CD8-positive, alpha-beta memory T cell (primary cell): ENCODE measurements at regions not wholly inside any gene's neighbourhood (a gene's known extent, or its start where the extent isn't known, plus 50 kb on each side); places are given as distances from the start of the nearest gene placed in this dataset.

Experiments
- CTCF ChIA-PET: fragments of 350-600 bp; sonication (Branson Sonifier 250); formaldehyde crosslinking; loops from one replicate; lab custom pipeline; 2021; ENCODE audit warnings: antibody characterized with exemption; lab: Charles Lee
- POLR2A ChIA-PET: fragments of 350-600 bp; sonication (Branson Sonifier 250); formaldehyde crosslinking; loops from one replicate; lab custom pipeline; 2021; ENCODE audit warnings: antibody characterized with exemption; lab: Charles Lee
- DNase-seq, 5 donors: peaks; one replicate each; pipeline versions ENCODE4 v3.0.0 to v3.0.0-alpha.2; 2020 to 2022; ENCODE audit warnings: mixed read lengths in 1 of 5
- H3K27ac ChIP-seq: one replicate; pipeline ENCODE4 v1.7.0; 2013; ENCODE audit warnings: low read depth, mild to moderate bottlenecking, low read length, moderate library complexity
- H3K27me3 ChIP-seq: 2 replicates; pipeline ENCODE4 v1.7.0; 2013; ENCODE audit warnings: low read length, mild to moderate bottlenecking; ENCODE audit not compliant: insufficient read depth, poor library complexity, severe bottlenecking
- H3K36me3 ChIP-seq: 2 replicates; pipeline ENCODE4 v1.7.0; 2013; ENCODE audit warnings: mild to moderate bottlenecking, low read length, moderate library complexity; ENCODE audit not compliant: insufficient read depth
- H3K4me1 ChIP-seq: 2 replicates; pipeline ENCODE4 v1.7.0; 2013; ENCODE audit warnings: mild to moderate bottlenecking, low read length, moderate library complexity; ENCODE audit not compliant: insufficient read depth
- H3K4me3 ChIP-seq: 2 replicates; pipeline ENCODE4 v1.7.0; 2013; ENCODE audit warnings: mild to moderate bottlenecking, low read length
- H3K9me3 ChIP-seq: 2 replicates; pipeline ENCODE4 v1.7.0; 2013; ENCODE audit warnings: mild to moderate bottlenecking, low read length
- H3K27ac Mint-ChIP-seq, 8 donors: one replicate each; pipeline ENCODE4 v1.8.0; 2020 to 2021; ENCODE audit warnings: mixed read lengths in 8 of 8, mild to moderate bottlenecking in 6 of 8, inconsistent platforms in 3 of 8, moderate library complexity in 3 of 8
- H3K27me3 Mint-ChIP-seq, 2 donors: one replicate each; pipeline ENCODE4 v1.8.0; 2020 to 2021; ENCODE audit warnings: mixed read lengths in 2 of 2, mild to moderate bottlenecking in 1 of 2, moderate library complexity in 1 of 2
- H3K36me3 Mint-ChIP-seq, 3 donors: one replicate each; pipeline ENCODE4 v1.8.0; 2020 to 2021; ENCODE audit warnings: mixed read lengths in 3 of 3, inconsistent platforms in 1 of 3, mild to moderate bottlenecking in 1 of 3
- H3K4me1 Mint-ChIP-seq, 3 donors: one replicate each; pipeline ENCODE4 v1.8.0; 2020 to 2021; ENCODE audit warnings: mixed read lengths in 3 of 3, inconsistent platforms in 1 of 3, mild to moderate bottlenecking in 1 of 3
- H3K4me3 Mint-ChIP-seq, 7 donors: one replicate each; pipeline ENCODE4 v1.8.0; 2020 to 2021; ENCODE audit warnings: mixed read lengths in 7 of 7, mild to moderate bottlenecking in 6 of 7, moderate library complexity in 4 of 7, inconsistent platforms in 2 of 7
- H3K9me3 Mint-ChIP-seq, 5 donors: one replicate each; pipeline ENCODE4 v1.8.0; 2020 to 2022; ENCODE audit warnings: mixed read lengths in 5 of 5, mild to moderate bottlenecking in 3 of 5, moderate library complexity in 2 of 5, inconsistent platforms in 1 of 5

DNA sequence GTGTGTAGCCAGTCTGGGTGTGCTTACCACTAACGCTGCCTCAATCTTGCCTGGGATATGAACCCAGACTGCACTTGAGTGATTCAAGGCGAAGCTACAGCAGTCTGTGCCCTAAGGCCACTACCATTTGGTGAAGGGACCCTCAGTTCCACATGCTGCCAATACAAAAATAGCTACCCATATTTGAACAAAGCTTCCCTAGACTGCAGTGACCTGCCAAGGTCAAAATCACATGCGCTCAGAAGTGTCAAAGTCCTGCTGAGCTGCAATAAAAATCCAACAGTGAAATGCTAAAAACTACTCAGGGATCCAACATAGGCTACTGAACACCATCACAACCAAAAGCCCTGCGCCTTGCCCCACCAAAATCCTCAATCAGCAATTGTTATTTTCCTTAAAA lies 472.3 kb upstream of the VSTM2A start:
- Histone ChIP-seq H3K4me3 (no peak overlapping the region), H3K9me3 (no peaks in the 10 kb centered on the region), H3K4me1 (no peaks in the 10 kb centered on the region), H3K36me3 (no peaks in the 10 kb centered on the region), H3K27ac (no peak overlapping the region), H3K27me3 (no peaks in the 10 kb centered on the region)
- H3K4me3 Mint-ChIP-seq, result no peak overlapping the region
- H3K27me3 Mint-ChIP-seq, result no peaks in the 10 kb centered on the region
- H3K27ac Mint-ChIP-seq, result no peak overlapping the region
- no peaks in the 10 kb centered on the region for H3K36me3 Mint-ChIP-seq
- no peaks in the 10 kb centered on the region for H3K4me1 Mint-ChIP-seq
- ChIA-PET POLR2A (no interaction called here), CTCF (no interaction called here)
- DNase-seq, result no peak
- peaks cover 4 to 21% (median 10%) of the 10 kb centered on the region in 5 donors for H3K9me3 Mint-ChIP-seq

DNA sequence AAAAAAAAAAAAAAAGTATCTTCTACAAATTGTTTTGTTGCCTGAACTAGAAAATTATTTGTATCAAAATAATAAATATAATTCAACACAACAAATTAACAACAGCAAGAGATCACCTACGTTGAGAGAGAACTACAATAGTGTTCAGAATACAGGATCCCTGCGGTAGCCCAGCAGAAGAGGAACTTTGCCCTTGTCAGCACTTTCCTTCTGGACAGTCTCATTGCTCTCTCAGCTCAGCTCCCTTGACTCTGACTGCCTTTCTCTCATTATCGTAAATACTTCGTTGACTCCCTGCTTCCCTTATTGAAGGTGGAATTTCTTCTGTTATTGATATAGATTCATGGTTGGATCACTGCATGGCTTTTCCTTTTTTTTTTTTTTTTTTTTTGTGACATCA lies 469.5 kb upstream of the VSTM2A start:
- Mint-ChIP-seq H3K4me3 (no peak overlapping the region), H3K4me1 (no peaks in the 10 kb centered on the region), H3K36me3 (no peaks in the 10 kb centered on the region), H3K27me3 (no peaks in the 10 kb centered on the region), H3K9me3 (peaks cover 0 to 26% (median 9%) of the 10 kb centered on the region in 5 donors), H3K27ac (no peak overlapping the region)
- ChIA-PET CTCF (no interaction called here), POLR2A (no interaction called here)
- no peaks in the 10 kb centered on the region for H3K4me1 ChIP-seq
- H3K4me3 ChIP-seq, result no peak overlapping the region
- no peak for DNase-seq
- H3K36me3 ChIP-seq, result no peaks in the 10 kb centered on the region
- H3K27ac ChIP-seq, result no peak overlapping the region
- no peaks in the 10 kb centered on the region for H3K27me3 ChIP-seq
- no peaks in the 10 kb centered on the region for H3K9me3 ChIP-seq

DNA sequence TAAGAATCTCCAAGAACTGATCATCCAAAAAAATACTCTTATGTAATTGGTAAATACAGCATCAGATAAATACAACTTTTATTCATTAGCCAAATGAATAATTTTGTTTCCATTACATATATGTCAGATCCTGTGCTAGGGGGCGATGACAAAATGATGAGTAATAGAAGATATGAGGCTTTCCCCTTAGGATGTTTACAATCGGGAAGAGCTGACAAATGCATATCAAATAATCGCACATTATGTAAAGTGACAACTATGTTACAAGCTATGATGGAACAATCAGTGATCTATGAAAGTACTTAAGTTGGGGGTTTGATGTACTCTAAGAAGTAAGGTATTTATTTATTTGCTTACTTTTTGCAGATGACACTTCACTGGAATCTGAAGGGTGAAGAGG lies 465.6 kb upstream of the VSTM2A start:
- no peaks in the 10 kb centered on the region for H3K36me3 ChIP-seq
- H3K9me3 ChIP-seq, result no peaks in the 10 kb centered on the region
- Mint-ChIP-seq H3K27ac (no peak overlapping the region), H3K4me3 (no peak overlapping the region), H3K27me3 (no peaks in the 10 kb centered on the region), H3K36me3 (no peaks in the 10 kb centered on the region), H3K4me1 (no peaks in the 10 kb centered on the region), H3K9me3 (peaks cover 7 to 20% (median 15%) of the 10 kb centered on the region in 5 donors)
- no peak for DNase-seq
- H3K27me3 ChIP-seq, result no peaks in the 10 kb centered on the region
- no peaks in the 10 kb centered on the region for H3K4me1 ChIP-seq
- POLR2A ChIA-PET, result no interaction called here
- no peak overlapping the region for H3K27ac ChIP-seq
- no peak overlapping the region for H3K4me3 ChIP-seq
- CTCF ChIA-PET, result no interaction called here

DNA sequence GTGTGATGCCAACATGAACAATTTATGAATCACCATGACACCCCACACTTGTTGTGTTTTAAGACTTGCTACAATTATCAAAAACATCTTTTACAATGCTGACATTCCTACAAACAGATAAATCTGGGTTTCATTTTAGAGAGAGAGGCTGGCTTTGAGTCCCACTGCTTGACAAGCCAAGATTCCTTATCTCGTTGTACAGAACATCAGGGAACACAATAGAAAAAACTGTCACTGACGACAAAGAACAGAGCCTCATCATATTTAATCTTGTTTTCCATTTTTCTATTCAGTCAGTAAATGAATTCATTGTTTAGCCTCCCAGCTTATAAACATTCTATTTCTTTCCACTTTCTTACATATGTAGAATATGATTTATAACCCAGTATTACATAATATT lies 461.6 kb upstream of the VSTM2A start:
- POLR2A ChIA-PET, result no interaction called here
- Histone ChIP-seq H3K36me3 (no peaks in the 10 kb centered on the region), H3K27me3 (no peaks in the 10 kb centered on the region), H3K27ac (no peak overlapping the region), H3K4me3 (no peak overlapping the region), H3K9me3 (no peaks in the 10 kb centered on the region), H3K4me1 (no peaks in the 10 kb centered on the region)
- no peaks in the 10 kb centered on the region for H3K27me3 Mint-ChIP-seq
- DNase-seq, result no peak
- CTCF ChIA-PET, result no interaction called here
- no peak overlapping the region for H3K4me3 Mint-ChIP-seq
- no peaks in the 10 kb centered on the region for H3K4me1 Mint-ChIP-seq
- H3K9me3 Mint-ChIP-seq, result peaks cover 6 to 24% (median 12%) of the 10 kb centered on the region in 5 donors
- H3K36me3 Mint-ChIP-seq, result no peaks in the 10 kb centered on the region
- H3K27ac Mint-ChIP-seq, result no peak overlapping the region

DNA sequence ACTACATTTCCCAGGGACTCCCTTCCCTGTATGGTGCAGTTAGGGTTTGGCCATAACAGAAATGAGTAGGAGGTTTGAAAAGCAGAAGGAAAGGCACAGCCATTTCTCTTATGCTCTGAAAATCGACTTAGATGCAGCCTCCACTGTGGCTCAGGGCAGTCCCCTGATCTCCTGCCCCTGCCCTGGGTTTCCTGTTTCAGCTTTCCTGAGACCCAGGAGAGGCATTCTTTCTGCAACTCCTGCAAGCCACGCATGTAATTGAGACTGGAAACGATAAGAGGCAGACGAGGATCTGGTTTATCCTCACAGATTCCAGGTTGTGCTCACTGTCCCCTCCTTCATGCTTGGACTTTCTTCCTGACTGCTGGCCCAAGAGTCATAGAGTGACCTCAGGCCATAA lies 461.2 kb upstream of the VSTM2A start:
- peaks cover 6 to 24% (median 14%) of the 10 kb centered on the region in 5 donors for H3K9me3 Mint-ChIP-seq
- ChIA-PET POLR2A (no interaction called here), CTCF (no interaction called here)
- Histone ChIP-seq H3K9me3 (no peaks in the 10 kb centered on the region), H3K4me3 (no peak overlapping the region), H3K27ac (no peak overlapping the region), H3K27me3 (no peaks in the 10 kb centered on the region), H3K36me3 (no peaks in the 10 kb centered on the region), H3K4me1 (no peaks in the 10 kb centered on the region)
- no peak overlapping the region for H3K27ac Mint-ChIP-seq
- no peak for DNase-seq
- no peaks in the 10 kb centered on the region for H3K36me3 Mint-ChIP-seq
- H3K4me3 Mint-ChIP-seq, result no peak overlapping the region
- no peaks in the 10 kb centered on the region for H3K4me1 Mint-ChIP-seq
- no peaks in the 10 kb centered on the region for H3K27me3 Mint-ChIP-seq

DNA sequence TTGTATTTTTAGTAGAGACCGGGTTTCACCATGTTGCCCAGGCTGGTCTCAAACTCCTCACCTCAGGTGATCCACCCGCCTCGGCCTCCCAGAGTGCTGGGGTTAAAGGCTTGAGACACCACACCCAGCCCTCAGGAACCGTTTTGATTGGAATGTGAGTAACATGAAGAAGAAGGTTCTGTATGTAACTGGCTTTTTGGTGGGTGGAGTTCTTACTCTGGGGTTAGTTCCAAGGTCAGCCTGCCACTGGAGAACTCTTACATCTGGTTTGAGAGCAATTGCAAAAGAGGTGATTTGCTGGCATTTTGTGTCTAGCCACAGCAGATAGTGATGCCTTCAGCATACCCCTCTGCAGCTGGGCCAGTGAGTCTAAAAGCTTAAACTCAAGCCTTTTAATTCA lies 457.8 kb upstream of the VSTM2A start:
- no peaks in the 10 kb centered on the region for H3K4me1 ChIP-seq
- CTCF ChIA-PET, result no interaction called here
- no peak for DNase-seq
- Mint-ChIP-seq H3K9me3 (peaks cover 6 to 21% (median 15%) of the 10 kb centered on the region in 5 donors), H3K4me3 (no peak overlapping the region), H3K27me3 (no peaks in the 10 kb centered on the region), H3K36me3 (no peaks in the 10 kb centered on the region), H3K27ac (no peak overlapping the region), H3K4me1 (no peaks in the 10 kb centered on the region)
- H3K4me3 ChIP-seq, result no peak overlapping the region
- no peak overlapping the region for H3K27ac ChIP-seq
- no peaks in the 10 kb centered on the region for H3K36me3 ChIP-seq
- POLR2A ChIA-PET, result no interaction called here
- peaks cover under 1% of the 10 kb centered on the region for H3K9me3 ChIP-seq
- H3K27me3 ChIP-seq, result no peaks in the 10 kb centered on the region

DNA sequence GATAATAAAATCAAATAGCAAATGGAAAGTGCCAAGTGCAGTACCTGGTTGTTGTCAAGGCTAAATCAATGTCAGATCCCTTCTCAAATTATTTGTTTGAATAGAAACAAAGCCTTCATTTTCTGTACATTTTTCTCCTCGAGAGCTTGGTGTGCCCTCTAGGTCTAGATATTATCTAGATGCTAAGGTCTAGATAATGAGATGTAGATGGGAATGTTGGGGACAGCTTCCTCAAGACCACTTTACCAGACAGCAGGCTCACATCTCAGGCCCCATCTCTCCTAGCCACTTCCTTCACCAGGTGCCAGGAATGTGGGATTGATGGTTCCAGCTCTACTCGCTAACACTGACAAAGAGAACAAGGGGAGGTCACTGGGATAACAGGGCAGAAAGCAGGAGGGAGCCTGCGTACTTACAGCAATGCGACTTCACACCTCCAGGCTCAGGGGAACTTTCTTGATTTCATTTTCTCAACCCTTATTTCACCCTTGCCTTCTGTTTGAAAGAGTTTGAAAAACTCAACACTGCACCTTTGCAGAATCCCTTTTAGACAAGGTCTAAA lies 451.4 kb upstream of the VSTM2A start:
- Histone ChIP-seq H3K4me3 (no peak overlapping the region), H3K9me3 (peaks cover 4% of the 10 kb centered on the region), H3K27me3 (no peaks in the 10 kb centered on the region), H3K4me1 (no peaks in the 10 kb centered on the region), H3K36me3 (no peaks in the 10 kb centered on the region), H3K27ac (no peak overlapping the region)
- Mint-ChIP-seq H3K27me3 (no peaks in the 10 kb centered on the region), H3K4me3 (no peak overlapping the region), H3K4me1 (no peaks in the 10 kb centered on the region), H3K36me3 (no peaks in the 10 kb centered on the region), H3K9me3 (peaks cover 3 to 46% (median 10%) of the 10 kb centered on the region in 5 donors), H3K27ac (no peak overlapping the region)
- DNase-seq, result no peak
- ChIA-PET POLR2A (no interaction called here), CTCF (no interaction called here)

DNA sequence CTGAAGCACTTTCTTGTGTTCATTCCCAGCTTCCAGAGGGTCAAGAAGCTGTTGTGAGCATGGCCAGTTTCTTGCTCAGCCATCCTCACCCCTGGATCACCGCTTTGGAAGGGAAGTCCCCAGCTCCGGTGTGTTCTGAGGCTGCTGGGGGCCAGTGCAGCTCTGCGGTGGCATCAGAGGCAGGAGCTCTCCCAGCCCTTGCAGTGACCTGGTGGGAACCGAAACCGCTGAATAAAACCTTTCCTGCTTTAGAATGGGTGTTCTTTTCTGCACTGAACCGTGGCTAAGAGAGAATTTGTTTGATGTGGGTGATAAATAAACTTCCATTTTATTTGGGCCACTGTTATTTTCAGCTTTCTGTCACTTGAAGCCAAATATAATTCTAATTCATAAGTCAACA lies 450.9 kb upstream of the VSTM2A start:
- no peaks in the 10 kb centered on the region for H3K4me1 ChIP-seq
- H3K4me1 Mint-ChIP-seq, result no peaks in the 10 kb centered on the region
- peak overlapping the region in 1 of 7 donors; percentile 9 for H3K4me3 Mint-ChIP-seq
- peaks cover 4% of the 10 kb centered on the region for H3K9me3 ChIP-seq
- H3K36me3 Mint-ChIP-seq, result no peaks in the 10 kb centered on the region
- ChIA-PET POLR2A (no interaction called here), CTCF (no interaction called here)
- H3K9me3 Mint-ChIP-seq, result peaks cover 3 to 44% (median 10%) of the 10 kb centered on the region in 5 donors
- no peaks in the 10 kb centered on the region for H3K27me3 ChIP-seq
- H3K27ac ChIP-seq, result no peak overlapping the region
- H3K27ac Mint-ChIP-seq, result no peak overlapping the region
- no peaks in the 10 kb centered on the region for H3K27me3 Mint-ChIP-seq
- no peak overlapping the region for H3K4me3 ChIP-seq
- H3K36me3 ChIP-seq, result no peaks in the 10 kb centered on the region
- DNase-seq, result no peak

DNA sequence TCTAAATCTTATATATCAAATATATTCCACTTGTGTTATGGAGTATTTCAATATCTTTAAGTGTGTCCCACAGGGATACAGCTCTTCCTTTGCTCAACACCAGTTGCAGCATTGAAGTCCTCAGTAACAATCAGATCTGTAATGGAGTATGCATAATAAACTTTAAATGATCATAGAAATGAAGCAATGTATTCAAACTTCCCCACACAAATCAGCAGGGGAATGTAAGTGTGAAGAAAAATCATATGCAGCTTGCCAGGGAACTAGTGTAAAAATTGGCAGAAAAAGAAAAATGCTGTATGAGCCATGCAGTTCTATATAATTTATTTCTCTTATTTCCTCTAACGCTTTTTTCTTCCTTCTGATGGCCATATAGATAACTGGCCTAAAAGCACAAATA lies 444.3 kb upstream of the VSTM2A start:
- no peaks in the 10 kb centered on the region for H3K4me1 Mint-ChIP-seq
- peaks cover 4 to 18% (median 11%) of the 10 kb centered on the region in 5 donors for H3K9me3 Mint-ChIP-seq
- H3K27ac Mint-ChIP-seq, result no peak overlapping the region
- ChIA-PET CTCF (no interaction called here), POLR2A (no interaction called here)
- H3K4me3 Mint-ChIP-seq, result no peak overlapping the region
- no peak for DNase-seq
- Histone ChIP-seq H3K4me1 (no peaks in the 10 kb centered on the region), H3K9me3 (no peaks in the 10 kb centered on the region), H3K27me3 (no peaks in the 10 kb centered on the region), H3K36me3 (no peaks in the 10 kb centered on the region), H3K4me3 (no peak overlapping the region), H3K27ac (no peak overlapping the region)
- no peaks in the 10 kb centered on the region for H3K36me3 Mint-ChIP-seq
- H3K27me3 Mint-ChIP-seq, result no peaks in the 10 kb centered on the region
